GM21526 (cell line): ENCODE measurements at regions not wholly inside any gene's neighbourhood (a gene's known extent, or its start where the extent isn't known, plus 50 kb on each side); places are given as distances from the start of the nearest gene placed in this dataset.
"Not testable (repeated sequence)": the region's sequence is repeated elsewhere in the genome, so short reads cannot be mapped to it uniquely, and the experiment has no call there.

Source experiments
- ATAC-seq: cut with Tn5 transposase; IDR thresholded peaks from one replicate; pipeline ENCODE4 v1.9.1; 2021; ENCODE audit warnings: moderate library complexity; ENCODE audit not compliant: unreplicated experiment, low FRiP score

- ATAC-seq: no peak
Measured at GRCh38 chr10:124249812-124250432, 156.5 kb upstream of the CHST15 start.

DNA sequence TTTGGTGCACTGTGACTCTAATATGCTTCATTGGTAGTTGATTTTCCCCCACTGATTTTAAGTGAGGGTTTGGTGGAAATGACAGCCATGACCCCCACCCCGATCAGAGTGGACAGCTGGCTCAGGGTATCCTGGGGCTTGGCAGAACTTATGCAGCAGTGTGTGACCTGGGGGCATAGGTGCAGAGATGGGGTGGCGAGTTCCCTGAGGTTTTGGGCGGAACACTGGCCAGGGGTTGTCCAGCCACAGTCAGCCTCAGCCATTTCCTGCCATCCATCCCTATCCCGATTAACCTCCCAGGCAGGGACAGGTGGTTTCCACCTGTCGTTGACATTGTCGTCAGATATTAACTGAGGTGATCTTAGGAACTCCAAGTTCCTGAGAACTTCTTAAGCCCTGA lies 155.8 kb upstream of the CHST15 start:
- no peak for ATAC-seq

DNA sequence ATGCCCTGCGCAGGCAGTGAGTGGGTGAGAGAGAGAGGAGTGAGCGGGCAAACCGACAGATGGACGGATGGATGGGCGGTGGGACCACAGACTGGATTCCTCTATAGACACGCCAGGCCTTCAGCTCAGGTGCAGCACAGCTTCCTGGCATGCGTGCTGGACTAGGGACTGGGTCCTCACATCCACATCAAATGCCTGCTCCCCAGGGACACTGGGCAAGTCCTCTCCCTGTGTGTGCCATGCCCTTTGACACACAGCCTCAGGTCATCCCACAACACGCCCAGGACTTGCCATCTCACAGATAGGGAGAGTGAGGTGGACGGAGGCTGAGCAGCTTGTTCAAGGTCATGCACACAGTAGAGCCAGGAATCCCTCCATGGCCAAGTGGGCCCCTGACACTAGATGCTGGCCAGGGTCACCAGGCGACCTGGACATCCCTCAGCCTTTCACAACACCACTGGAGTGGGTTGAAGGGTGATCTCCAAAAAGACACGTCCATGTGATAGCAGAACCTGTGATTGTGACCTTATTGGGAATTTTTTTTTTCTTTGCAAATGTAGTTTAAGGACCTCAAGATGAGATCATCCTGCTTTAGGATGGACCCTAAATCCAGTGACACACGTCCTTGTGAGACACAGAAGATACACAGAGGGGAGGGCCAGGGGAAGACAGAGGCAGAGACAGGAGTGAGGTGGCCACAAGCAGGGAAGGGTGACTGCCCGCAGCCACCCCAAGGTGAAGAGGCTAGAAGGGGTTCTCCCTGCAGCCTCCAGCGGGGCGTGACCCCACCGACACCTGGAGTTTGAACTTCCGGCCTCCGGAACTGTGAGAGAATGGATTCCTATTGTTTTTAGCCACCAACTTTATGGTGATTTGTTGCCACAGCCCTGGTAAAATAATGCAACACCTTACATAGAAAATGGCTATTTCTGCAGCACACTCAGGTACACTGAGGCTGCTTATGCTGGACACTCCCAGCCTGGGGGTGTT lies 155.0 kb upstream of the CHST15 start:
- ATAC-seq: no peak

GRCh38 chr10:124245806-124246440 lies 152.5 kb upstream of the CHST15 start:
- no peak for ATAC-seq

DNA sequence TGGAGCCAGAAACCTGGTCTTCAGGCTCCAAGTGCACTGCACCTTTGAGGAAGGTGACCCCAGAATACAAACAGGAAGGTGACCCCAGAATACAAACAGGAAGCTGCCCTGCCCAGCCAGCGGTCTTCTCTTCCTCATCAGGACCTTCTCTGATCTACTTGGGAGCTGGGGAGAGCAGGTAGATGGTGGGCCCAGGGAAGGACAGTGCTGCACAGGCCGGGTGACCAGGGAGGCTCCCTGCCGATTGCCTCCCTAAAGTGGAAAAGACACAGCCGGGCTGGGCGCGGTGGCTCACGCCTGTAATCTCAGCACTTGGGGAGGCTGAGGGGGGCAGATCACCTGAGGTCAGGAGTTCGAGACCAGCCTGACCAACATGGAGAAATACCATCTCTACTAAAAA lies 151.8 kb upstream of the CHST15 start:
- no peak for ATAC-seq

DNA sequence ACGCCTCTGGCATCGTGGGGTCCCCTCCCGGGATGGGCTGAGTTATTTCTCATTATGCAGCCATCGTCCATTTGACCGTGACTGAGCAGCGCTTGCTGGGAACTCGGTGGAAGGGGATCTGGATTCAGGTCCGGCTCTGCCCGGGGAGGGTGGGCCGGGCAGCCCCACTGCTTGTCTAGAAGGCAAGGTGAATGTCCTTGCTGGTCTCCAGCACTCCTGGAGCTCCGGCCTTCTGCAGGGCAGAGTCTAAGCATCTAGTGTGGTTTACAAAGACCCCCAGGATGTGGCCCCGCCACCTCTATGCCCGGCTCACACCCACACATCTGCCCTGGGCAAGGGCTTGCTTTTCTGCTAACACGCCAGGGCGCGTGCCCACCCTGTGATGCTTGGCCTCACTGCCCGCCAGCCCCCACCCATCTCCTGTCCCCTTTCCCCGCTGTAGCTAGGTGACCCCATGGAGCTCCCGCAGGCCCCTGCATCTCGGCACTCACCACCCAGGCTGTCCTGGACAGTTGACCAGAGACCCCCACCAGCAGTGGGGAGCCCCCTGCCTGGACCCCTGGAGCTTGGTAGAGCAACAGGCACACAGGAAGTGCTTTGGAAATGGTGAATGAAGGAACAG lies 151.0 kb upstream of the CHST15 start:
- no peak for ATAC-seq

GRCh38 chr10:124243702-124244121 lies 150.3 kb upstream of the CHST15 start:
- no peak for ATAC-seq

GRCh38 chr10:124242791-124243190 lies 149.4 kb upstream of the CHST15 start:
- ATAC-seq: no peak

DNA sequence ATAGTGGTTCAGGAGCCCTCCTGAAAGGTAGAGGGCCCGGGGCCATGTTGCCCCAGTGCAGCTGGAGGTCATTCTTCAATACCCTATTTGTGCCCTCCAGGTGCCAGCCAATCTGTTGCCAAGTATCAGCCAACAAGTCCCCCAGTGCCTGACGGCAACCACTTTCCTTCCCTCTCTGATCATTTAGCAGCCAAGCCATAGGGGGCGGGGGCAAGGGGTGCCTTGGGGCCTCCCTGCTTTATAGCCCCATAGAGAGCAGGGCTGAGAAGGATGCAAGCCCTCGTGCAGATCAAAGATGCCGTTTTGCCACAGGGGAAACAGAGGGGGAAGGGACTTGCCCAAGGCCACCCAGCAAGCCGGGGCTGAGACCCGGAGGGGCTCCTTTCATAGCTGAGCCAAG lies 149.0 kb upstream of the CHST15 start:
- ATAC-seq: no peak

- not testable (repeated sequence) for ATAC-seq
Measured at GRCh38 chr10:124241510-124241909, 148.1 kb upstream of the CHST15 start.

DNA sequence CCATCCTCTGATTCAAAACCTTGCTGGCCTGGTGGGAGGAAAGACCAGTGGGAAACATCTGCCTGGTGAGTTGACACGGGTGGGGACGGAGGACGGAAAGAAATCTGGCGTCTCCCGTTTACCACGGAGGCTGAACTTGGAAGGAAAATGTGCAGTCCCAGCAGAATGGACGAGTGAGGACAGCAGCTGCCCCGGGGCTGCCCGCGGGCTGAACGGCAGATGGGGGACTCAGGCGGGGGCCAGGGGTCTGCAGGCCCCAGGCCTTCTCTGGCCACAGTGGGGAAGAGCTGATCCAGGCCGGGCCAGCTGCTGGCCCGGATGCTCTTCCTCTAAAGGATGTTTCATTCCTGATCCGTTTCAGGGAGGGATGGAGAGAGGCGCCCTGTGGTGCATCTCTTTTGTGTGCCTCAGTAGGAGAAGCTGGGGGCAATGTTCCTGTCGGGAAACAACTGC lies 147.5 kb upstream of the CHST15 start:
- ATAC-seq: no peak

GRCh38 chr10:124239696-124240095 lies 146.3 kb upstream of the CHST15 start:
- ATAC-seq: no peak

- no peak for ATAC-seq
Measured at GRCh38 chr10:124239134-124239533, 145.7 kb upstream of the CHST15 start.

- ATAC-seq: no peak
Measured at GRCh38 chr10:124238367-124238766, 145.0 kb upstream of the CHST15 start.

DNA sequence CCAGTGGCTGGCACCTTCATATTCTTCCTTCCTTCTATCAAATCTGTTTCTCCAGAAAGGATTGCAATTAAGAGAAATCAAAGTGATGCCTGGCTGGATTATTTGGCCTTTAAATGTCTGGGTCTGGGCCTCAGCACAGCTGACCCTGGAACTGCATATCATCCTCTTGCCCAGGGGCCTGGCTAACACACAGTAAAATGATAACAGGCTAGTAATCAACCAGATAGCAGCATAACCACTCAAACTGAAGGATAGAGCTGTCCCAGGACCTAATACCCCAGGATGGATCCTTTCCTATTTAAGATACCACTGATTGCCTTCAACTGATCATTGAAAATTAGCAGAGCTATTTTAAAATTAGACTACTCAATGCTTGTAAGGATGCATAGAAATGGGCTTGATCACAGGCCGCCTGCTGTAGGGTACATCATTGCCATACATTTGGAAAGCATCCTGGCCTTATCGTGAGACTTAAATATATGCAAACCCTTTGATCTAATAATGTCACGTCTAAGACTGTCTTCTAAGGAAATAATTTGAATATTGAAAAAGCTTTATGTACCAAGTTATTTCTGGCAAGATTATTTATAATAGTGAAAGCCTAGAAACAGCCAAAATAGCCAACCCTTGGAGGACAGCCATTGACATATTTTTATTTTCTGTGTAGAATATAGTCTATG lies 144.0 kb upstream of the CHST15 start:
- no peak for ATAC-seq

DNA sequence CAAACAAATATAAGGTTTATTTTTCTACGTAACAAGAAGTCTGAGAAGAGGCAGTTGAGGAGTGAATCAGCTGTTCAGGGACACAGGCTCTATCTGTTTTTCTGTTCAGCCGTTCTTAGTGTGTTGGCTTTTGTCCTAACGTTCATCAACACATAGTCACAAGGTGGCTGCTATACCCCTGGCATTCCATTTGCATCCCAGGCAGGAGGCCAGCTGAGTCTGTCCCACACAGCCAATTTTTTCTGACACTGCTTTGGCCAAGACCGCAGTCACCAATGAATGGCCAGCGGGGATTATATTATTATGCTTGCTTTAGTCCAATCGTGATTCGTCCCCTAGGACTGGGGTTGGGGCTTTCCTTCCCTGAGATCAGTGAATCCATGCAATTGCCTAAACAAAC lies 143.4 kb upstream of the CHST15 start:
- ATAC-seq: no peak

GRCh38 chr10:124236136-124236535 lies 142.7 kb upstream of the CHST15 start:
- ATAC-seq: no peak

DNA sequence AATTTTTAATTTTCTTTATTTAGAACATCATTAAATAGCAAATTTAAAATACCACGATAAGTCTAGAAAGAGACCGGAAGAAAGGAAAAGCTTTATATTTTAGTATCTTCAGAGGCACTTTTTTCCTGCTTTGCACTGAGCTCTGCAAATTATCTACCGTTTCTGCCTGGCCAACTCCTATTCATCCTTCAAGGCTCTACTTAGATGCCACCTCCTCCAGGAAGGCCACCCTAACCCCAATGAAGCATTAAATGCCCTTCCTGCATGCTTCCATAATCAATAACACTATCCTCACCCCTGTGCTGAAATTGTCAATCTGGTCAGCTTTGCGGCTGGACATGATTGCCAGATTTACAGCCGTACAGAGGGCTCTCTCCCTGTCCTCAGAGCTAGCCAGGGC lies 141.8 kb upstream of the CHST15 start:
- no peak for ATAC-seq

DNA sequence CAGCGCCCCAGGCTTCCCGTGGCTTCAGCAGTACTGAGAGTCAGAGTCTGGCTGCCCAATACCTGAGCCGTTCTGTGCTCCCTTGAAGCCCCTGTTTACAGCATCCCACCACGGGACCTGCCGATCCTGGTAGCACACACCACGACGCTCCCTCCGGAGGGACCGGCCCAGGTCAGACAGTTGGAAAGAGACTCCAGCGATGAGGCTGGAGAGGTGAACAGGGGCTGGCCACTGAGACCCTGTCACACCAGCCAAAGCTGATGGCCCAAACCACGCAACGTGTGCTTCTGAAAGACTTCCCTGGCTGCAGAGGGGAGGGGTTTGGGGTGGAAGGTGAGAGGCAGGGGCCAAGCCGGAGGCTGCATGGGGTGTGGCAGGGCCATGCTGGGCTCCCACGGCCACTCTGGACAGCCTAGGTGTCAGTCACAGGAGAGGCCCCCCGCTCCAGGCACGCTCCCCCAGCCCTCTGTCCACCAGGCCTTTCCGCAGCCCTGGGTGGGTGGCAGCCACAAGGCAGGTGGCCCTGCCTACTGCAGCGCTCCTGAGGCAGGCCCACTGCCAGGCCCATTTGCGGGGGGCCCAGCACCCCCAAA lies 140.2 kb upstream of the CHST15 start:
- no peak for ATAC-seq
